Neural cell (in vitro differentiated cells): ENCODE measurements at regions not wholly inside any gene's neighbourhood (a gene's known extent, or its start where the extent isn't known, plus 50 kb on each side); places are given as distances from the start of the nearest gene placed in this dataset.

Experiments
- EP300 ChIP-seq: fragments of 450-650 bp; conservative IDR thresholded peaks from 2 replicates; pipeline ENCODE4 v1.6.1; 2014; ENCODE audit warnings: antibody characterized with exemption, mild to moderate bottlenecking, moderate library complexity; ENCODE audit not compliant: poor library complexity, severe bottlenecking
- EZH2 ChIP-seq: fragments of 200-600, 300-800 bp; shearing (Covaris generic), sonication (generic); IDR thresholded peaks from 2 replicates; pipeline ENCODE4 v1.6.1; 2014; ENCODE audit warnings: antibody characterized with exemption, low read length, borderline replicate concordance, mild to moderate bottlenecking; ENCODE audit not compliant: insufficient read depth, poor library complexity, severe bottlenecking
- POLR2AphosphoS5 ChIP-seq: IDR thresholded peaks from 2 replicates; pipeline ENCODE4 v1.6.1; 2012
- RAD21 ChIP-seq: fragments of 450-650 bp; conservative IDR thresholded peaks from 2 replicates; pipeline ENCODE4 v1.6.1; 2014; ENCODE audit warnings: antibody characterized with exemption, mild to moderate bottlenecking, moderate library complexity
- TF ChIP-seq, protein P1 (sequence below): fragments of 450-650 bp; IDR thresholded peaks from 2 replicates; pipeline ENCODE4 v1.5.1; 2014; ENCODE audit warnings: antibody characterized with exemption, mild to moderate bottlenecking, moderate library complexity; ENCODE audit not compliant: poor library complexity, severe bottlenecking
- TF ChIP-seq, protein P2 (sequence below): IDR thresholded peaks from 2 replicates; pipeline ENCODE4 v1.6.1; 2012; ENCODE audit warnings: borderline replicate concordance

DNA sequence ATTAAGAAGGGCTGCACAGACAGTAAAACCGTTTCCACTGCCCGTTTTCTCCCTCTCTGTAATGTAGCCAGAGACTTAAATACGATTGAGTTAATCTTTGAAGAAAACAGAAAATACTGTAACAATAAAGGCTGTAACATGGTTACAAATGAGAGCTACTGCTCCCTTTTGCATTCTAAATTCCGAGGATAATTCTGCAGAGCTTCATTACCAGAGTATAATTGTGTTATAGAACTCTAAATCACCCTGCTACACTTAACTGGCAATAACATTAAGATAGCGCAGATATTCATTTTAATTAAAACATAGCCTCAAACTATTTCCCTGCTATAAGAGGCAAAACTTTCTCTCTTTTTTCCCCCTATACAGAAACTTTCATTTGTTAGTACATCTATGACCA, 283.7 kb upstream of the BRINP1 start:
- TF ChIP-seq, protein P1, sequence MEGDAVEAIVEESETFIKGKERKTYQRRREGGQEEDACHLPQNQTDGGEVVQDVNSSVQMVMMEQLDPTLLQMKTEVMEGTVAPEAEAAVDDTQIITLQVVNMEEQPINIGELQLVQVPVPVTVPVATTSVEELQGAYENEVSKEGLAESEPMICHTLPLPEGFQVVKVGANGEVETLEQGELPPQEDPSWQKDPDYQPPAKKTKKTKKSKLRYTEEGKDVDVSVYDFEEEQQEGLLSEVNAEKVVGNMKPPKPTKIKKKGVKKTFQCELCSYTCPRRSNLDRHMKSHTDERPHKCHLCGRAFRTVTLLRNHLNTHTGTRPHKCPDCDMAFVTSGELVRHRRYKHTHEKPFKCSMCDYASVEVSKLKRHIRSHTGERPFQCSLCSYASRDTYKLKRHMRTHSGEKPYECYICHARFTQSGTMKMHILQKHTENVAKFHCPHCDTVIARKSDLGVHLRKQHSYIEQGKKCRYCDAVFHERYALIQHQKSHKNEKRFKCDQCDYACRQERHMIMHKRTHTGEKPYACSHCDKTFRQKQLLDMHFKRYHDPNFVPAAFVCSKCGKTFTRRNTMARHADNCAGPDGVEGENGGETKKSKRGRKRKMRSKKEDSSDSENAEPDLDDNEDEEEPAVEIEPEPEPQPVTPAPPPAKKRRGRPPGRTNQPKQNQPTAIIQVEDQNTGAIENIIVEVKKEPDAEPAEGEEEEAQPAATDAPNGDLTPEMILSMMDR, result no peak
- no peak for TF ChIP-seq RAD21
- TF ChIP-seq, protein P2, sequence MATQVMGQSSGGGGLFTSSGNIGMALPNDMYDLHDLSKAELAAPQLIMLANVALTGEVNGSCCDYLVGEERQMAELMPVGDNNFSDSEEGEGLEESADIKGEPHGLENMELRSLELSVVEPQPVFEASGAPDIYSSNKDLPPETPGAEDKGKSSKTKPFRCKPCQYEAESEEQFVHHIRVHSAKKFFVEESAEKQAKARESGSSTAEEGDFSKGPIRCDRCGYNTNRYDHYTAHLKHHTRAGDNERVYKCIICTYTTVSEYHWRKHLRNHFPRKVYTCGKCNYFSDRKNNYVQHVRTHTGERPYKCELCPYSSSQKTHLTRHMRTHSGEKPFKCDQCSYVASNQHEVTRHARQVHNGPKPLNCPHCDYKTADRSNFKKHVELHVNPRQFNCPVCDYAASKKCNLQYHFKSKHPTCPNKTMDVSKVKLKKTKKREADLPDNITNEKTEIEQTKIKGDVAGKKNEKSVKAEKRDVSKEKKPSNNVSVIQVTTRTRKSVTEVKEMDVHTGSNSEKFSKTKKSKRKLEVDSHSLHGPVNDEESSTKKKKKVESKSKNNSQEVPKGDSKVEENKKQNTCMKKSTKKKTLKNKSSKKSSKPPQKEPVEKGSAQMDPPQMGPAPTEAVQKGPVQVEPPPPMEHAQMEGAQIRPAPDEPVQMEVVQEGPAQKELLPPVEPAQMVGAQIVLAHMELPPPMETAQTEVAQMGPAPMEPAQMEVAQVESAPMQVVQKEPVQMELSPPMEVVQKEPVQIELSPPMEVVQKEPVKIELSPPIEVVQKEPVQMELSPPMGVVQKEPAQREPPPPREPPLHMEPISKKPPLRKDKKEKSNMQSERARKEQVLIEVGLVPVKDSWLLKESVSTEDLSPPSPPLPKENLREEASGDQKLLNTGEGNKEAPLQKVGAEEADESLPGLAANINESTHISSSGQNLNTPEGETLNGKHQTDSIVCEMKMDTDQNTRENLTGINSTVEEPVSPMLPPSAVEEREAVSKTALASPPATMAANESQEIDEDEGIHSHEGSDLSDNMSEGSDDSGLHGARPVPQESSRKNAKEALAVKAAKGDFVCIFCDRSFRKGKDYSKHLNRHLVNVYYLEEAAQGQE, result no peak
- TF ChIP-seq POLR2AphosphoS5, result no peak
- TF ChIP-seq EZH2, result no peak
- no peak for TF ChIP-seq EP300
